Testis (tissue), 2 donors: ENCODE measurements at regions not wholly inside any gene's neighbourhood (a gene's known extent, or its start where the extent isn't known, plus 50 kb on each side); places are given as distances from the start of the nearest gene placed in this dataset.

Source experiments
- POLR2A ChIP-seq: fragments of 450-650 bp; IDR thresholded peaks from one replicate; pipeline ENCODE4 v1.6.1; 2017; ENCODE audit warnings: antibody characterized with exemption, mild to moderate bottlenecking, moderate library complexity
- TF ChIP-seq, protein P1 (sequence below), 3 experiments: fragments of 450-650 bp in 2 of 3; fragments of 200-600 bp in 1 of 3; sonication (generic) in 1 of 3; IDR thresholded peaks; one replicate each; pipeline ENCODE4 v1.5.1; 2016 to 2019; ENCODE audit warnings: antibody characterized with exemption in 3 of 3, mild to moderate bottlenecking in 2 of 3, moderate library complexity in 1 of 3

DNA sequence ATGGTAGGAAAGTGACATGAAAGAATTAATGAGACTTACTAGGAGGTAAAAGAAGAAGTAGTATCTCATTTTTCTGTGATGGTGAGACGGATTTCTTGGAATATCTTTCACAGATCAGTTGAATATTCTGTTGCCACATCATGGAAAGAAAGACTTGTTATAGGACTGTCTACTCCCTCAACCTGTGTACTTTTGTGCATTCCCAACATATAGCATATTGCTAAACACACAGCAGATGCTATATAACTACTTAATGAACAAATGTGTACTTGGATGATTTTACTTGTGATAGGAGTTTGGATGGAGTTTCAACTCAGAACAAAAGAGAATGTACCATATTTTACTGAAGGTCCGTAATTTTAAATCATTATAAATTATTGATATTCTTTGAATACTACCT is 128.5 kb downstream of the LURAP1L start:
- TF ChIP-seq, protein P1, sequence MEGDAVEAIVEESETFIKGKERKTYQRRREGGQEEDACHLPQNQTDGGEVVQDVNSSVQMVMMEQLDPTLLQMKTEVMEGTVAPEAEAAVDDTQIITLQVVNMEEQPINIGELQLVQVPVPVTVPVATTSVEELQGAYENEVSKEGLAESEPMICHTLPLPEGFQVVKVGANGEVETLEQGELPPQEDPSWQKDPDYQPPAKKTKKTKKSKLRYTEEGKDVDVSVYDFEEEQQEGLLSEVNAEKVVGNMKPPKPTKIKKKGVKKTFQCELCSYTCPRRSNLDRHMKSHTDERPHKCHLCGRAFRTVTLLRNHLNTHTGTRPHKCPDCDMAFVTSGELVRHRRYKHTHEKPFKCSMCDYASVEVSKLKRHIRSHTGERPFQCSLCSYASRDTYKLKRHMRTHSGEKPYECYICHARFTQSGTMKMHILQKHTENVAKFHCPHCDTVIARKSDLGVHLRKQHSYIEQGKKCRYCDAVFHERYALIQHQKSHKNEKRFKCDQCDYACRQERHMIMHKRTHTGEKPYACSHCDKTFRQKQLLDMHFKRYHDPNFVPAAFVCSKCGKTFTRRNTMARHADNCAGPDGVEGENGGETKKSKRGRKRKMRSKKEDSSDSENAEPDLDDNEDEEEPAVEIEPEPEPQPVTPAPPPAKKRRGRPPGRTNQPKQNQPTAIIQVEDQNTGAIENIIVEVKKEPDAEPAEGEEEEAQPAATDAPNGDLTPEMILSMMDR (IDR thresholded peaks at IDR 0.05): no peak
- no peak for TF ChIP-seq POLR2A
